ENCODE measurements at regions not wholly inside any gene's neighbourhood (a gene's known extent, or its start where the extent isn't known, plus 50 kb on each side); places are given as distances from the start of the nearest gene placed in this dataset.

DNA sequence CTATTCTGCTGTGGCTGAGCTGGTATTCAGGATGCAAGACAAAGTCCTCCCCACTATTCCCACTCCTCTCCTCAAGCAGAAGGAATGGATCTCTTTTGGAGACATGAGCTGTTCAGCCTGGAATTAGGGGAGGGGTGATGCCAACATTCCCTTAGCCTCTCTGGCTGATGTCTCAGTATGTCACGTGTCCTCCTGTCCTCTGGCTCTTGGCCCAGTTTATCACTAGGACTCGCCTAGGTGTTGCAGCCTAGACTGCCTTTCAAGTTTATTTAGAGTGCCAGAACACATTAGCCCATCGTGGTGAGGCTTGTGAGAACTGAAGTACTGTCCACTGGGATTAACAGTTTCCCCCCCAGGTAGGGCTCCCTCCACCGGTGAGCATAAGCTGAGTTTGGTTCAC is 239.9 kb upstream of the MIS18BP1 start:
- TF ChIP-seq POLR2A (IDR thresholded peaks at IDR 0.05; ENCODE audit: low read length) (no peak), GATA1 (IDR thresholded peaks at IDR 0.05; ENCODE audit: low read depth, low read length) (no peak)

Data from erythroblast (primary cell).